Prostate gland (tissue), 2 donors: ENCODE measurements at regions not wholly inside any gene's neighbourhood (a gene's known extent, or its start where the extent isn't known, plus 50 kb on each side); places are given as distances from the start of the nearest gene placed in this dataset.

Experiments used
- DNase-seq: peaks from one replicate; pipeline ENCODE4 v3.0.0-alpha.2; 2019; ENCODE audit warnings: low spot score
- H3K27ac ChIP-seq, 2 donors: fragments of 200-600 bp; sonication (generic); 2 replicates each; pipeline ENCODE4 v1.5.1; 2017 to 2019
- H3K27me3 ChIP-seq: fragments of 200-600 bp; sonication (generic); replicated peaks from 2 replicates; pipeline ENCODE4 v1.5.1; 2019; ENCODE audit not compliant: insufficient read depth
- H3K36me3 ChIP-seq, 2 donors: fragments of 200-600 bp; sonication (generic); 1 replicate in 1 of 2; 2 replicates in 1 of 2; pipeline versions ENCODE4 v1.5.1 to v1.8.1; 2017 to 2019
- H3K4me1 ChIP-seq: fragments of 200-600 bp; sonication (generic); replicated peaks from 2 replicates; pipeline ENCODE4 v1.5.1; 2019
- H3K4me3 ChIP-seq, 2 donors: fragments of 200-600 bp; sonication (generic); 2 replicates each; pipeline ENCODE4 v1.5.1; 2017 to 2019
- H3K9me3 ChIP-seq: fragments of 200-600 bp; sonication (generic); 2 replicates; pipeline ENCODE4 v1.5.1; 2017
- POLR2A ChIP-seq: fragments of 450-650 bp; IDR thresholded peaks from one replicate; pipeline ENCODE4 v1.6.1; 2016; ENCODE audit warnings: antibody characterized with exemption, mild to moderate bottlenecking
- POLR2AphosphoS5 ChIP-seq: sonication (generic); formaldehyde crosslinking; IDR thresholded peaks from one replicate; pipeline ENCODE4 v1.6.1; 2017; ENCODE audit warnings: antibody characterized with exemption
- WGBS: methylation state at CpG from one replicate; pipeline ENCODE4 v1.1.5; 2018; 5-methylcytosine and 5-hydroxymethylcytosine counted together
- intact Hi-C: fragments of 100-400 bp; cut with DNase I; formaldehyde crosslinking; loops from one replicate; pipeline ENCODE4 v1.14.2; 2022
- TF ChIP-seq, protein P1 (sequence below), 4 experiments: fragments of 200-600 bp in 2 of 4; fragments of 450-650 bp in 2 of 4; sonication (generic) in 2 of 4; IDR thresholded peaks; 1 replicate in 3 of 4; 2 replicates in 1 of 4; pipeline ENCODE4 v1.5.1; 2016 to 2019; ENCODE audit warnings: antibody characterized with exemption in 4 of 4, mild to moderate bottlenecking in 2 of 4, moderate library complexity in 2 of 4

DNA sequence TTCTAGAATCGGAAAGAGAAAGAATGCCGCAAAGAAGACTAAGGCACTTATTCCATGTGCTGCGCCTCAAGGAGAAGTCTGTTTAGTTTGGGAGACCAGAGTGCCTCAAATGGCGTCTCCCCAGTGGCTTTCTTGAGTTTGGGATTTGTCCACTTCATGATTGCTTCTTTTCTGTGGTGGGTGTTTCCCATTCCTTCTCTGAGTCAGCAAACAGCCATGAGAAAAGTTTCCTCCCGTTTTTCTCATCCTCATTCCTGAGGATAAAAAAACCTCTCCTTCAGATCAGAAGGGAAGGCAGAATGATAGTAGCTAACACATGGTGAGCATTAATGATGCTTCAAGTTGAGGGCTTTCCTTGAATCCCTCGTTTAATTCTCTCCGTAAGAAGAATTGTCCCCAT is 275.9 kb upstream of the WWC1 start:
- 91% methylated on average over 7 of the region's 7 CpGs for WGBS
- Histone ChIP-seq H3K9me3 (no peaks in the 10 kb centered on the region), H3K4me1 (no peaks in the 10 kb centered on the region), H3K27ac (no peak overlapping the region), H3K36me3 (no peaks in the 10 kb centered on the region), H3K27me3 (no peaks in the 10 kb centered on the region), H3K4me3 (no peak overlapping the region)
- TF ChIP-seq, protein P1, sequence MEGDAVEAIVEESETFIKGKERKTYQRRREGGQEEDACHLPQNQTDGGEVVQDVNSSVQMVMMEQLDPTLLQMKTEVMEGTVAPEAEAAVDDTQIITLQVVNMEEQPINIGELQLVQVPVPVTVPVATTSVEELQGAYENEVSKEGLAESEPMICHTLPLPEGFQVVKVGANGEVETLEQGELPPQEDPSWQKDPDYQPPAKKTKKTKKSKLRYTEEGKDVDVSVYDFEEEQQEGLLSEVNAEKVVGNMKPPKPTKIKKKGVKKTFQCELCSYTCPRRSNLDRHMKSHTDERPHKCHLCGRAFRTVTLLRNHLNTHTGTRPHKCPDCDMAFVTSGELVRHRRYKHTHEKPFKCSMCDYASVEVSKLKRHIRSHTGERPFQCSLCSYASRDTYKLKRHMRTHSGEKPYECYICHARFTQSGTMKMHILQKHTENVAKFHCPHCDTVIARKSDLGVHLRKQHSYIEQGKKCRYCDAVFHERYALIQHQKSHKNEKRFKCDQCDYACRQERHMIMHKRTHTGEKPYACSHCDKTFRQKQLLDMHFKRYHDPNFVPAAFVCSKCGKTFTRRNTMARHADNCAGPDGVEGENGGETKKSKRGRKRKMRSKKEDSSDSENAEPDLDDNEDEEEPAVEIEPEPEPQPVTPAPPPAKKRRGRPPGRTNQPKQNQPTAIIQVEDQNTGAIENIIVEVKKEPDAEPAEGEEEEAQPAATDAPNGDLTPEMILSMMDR (IDR thresholded peaks at IDR 0.05), result no peak
- no peak for TF ChIP-seq POLR2A
- TF ChIP-seq POLR2AphosphoS5, result no peak
- intact Hi-C loops, result no loop called here
- DNase-seq, result no peak

DNA sequence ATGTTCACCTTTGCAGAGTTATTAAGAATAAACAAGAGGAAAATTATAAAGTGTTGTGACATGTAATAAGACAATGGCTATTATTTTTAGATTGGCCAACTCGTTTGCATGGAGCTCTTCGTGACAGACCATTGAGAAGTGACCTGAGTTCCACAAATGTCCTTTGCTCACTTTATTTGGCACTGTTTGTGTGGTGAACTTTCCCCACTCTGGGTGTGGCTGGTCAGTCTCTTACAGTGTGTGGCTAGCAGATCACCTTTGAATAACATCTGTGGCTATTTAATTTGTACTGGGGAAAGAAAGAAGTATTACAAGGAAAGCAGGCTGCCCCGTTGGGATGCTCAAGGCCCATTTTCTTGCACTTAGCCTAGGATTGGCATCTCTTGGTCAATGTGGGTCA is 274.1 kb upstream of the WWC1 start:
- 85% methylated on average over 3 of the region's 3 CpGs for WGBS
- intact Hi-C loops, result no loop called here
- Histone ChIP-seq H3K36me3 (no peaks in the 10 kb centered on the region), H3K4me1 (no peaks in the 10 kb centered on the region), H3K27me3 (no peaks in the 10 kb centered on the region), H3K9me3 (no peaks in the 10 kb centered on the region), H3K27ac (no peak overlapping the region), H3K4me3 (no peak overlapping the region)
- DNase-seq, result no peak
- no peak for TF ChIP-seq POLR2AphosphoS5
- no peak for TF ChIP-seq POLR2A
- TF ChIP-seq, protein P1 (IDR thresholded peaks at IDR 0.05), result no peak

DNA sequence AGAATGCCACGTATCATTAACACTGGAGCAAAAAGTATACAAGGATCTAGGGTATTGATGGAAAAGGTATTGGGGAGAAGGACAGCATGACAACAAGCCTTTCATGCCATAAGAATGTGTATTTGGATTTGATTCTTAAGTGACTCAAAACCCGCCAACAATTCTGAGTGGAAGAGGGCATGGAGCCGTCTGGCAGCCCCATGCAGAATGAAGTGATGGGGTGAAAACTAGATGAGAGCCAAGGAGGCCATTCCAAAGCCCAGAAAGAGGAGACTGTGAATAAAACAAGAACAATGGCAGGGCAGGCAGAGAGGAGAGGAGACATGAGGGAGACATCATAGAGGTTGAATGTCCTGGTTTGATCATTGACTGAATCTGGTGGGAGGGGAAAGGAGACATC is 272.3 kb upstream of the WWC1 start:
- Histone ChIP-seq H3K9me3 (no peaks in the 10 kb centered on the region), H3K27ac (no peak overlapping the region), H3K4me1 (no peaks in the 10 kb centered on the region), H3K36me3 (no peaks in the 10 kb centered on the region), H3K27me3 (no peaks in the 10 kb centered on the region), H3K4me3 (no peak overlapping the region)
- DNase-seq, result no peak
- intact Hi-C loops, result no loop called here
- TF ChIP-seq, protein P1 (IDR thresholded peaks at IDR 0.05), result no peak
- no peak for TF ChIP-seq POLR2A
- 92% methylated on average over 3 of the region's 3 CpGs for WGBS

DNA sequence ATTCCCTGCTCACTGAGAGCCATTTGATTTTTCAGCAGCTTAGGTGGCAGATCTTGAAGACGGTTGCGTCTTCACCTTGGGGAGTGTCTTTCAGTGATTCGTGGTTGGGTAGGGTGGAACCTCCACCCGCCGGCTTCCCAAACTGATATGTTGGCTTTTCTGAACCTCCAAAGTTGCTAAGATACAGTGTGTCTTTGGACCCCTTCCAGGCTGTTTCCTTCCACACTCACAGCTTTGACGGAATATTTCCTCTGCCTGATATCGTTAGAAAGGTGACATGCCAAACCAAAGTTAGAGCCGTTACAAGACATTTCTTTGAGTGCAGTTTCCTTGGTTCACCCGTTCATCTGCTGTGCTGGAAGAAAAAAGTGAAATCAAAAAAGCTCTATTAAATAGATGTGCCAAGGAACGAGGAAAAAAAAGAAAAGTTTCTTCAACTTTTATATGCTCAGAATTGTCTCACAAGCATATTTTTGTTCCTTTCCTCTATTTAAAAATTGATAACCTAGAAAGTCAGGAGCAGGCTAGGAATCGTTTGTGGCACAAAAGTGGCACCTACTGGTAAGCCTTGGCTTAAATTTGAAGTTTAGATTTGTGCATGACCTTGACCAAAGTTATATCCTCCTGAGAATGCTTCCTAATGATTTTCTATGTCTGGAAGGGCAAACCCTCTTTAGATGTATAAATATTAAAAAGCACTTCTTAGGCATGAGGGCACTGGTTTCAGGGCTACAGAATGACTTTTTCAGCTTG is 270.7 kb upstream of the WWC1 start:
- Histone ChIP-seq H3K27me3 (no peaks in the 10 kb centered on the region), H3K4me3 (no peak overlapping the region), H3K36me3 (no peaks in the 10 kb centered on the region), H3K27ac (no peak overlapping the region), H3K9me3 (no peaks in the 10 kb centered on the region), H3K4me1 (no peaks in the 10 kb centered on the region)
- 37% methylated on average over 11 of the region's 11 CpGs for WGBS
- TF ChIP-seq, protein P1 (IDR thresholded peaks at IDR 0.05), result peak in 1 of 4 experiments; percentile 25
- no peak for TF ChIP-seq POLR2A
- intact Hi-C loops, result loop anchor here (5.0 kb wide), 1 partner anchor 298 kb away; no protein-coding TSS in a partner anchor
- DNase-seq, result no peak
